ENCODE measurements at regions not wholly inside any gene's neighbourhood (a gene's known extent, or its start where the extent isn't known, plus 50 kb on each side); places are given as distances from the start of the nearest gene placed in this dataset.

DNA sequence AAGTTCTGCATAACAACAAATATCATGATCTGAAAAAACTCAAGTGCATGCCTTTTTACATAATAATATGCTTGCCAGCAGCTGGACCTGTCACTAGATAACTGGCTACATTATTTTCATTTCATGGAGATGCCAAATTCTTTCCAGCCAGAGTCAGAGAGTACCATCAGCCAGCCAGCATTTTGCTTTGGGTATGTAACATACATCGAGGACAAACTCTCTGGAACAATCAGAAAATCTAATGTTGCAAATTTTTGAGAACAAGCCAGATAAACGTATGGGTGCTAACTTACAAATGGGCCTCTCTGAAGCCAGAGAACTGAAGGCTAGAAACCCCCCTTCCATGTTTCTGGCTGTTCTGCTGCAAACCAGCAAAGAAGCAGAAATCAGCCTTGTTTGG is 76.3 kb upstream of the BACE2 start:
- H3K4me3 ChIP-seq (ENCODE audit: low read depth, low read length): no peak overlapping the region
- no peak for DNase-seq (ENCODE audit: low read depth, low spot score)
- CTCF ChIA-PET: interaction anchor here (1.2 kb wide), 1 partner anchor 23 kb away, joined by 3 read pairs; no protein-coding TSS in a partner anchor
- TF ChIP-seq, protein P1, sequence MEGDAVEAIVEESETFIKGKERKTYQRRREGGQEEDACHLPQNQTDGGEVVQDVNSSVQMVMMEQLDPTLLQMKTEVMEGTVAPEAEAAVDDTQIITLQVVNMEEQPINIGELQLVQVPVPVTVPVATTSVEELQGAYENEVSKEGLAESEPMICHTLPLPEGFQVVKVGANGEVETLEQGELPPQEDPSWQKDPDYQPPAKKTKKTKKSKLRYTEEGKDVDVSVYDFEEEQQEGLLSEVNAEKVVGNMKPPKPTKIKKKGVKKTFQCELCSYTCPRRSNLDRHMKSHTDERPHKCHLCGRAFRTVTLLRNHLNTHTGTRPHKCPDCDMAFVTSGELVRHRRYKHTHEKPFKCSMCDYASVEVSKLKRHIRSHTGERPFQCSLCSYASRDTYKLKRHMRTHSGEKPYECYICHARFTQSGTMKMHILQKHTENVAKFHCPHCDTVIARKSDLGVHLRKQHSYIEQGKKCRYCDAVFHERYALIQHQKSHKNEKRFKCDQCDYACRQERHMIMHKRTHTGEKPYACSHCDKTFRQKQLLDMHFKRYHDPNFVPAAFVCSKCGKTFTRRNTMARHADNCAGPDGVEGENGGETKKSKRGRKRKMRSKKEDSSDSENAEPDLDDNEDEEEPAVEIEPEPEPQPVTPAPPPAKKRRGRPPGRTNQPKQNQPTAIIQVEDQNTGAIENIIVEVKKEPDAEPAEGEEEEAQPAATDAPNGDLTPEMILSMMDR (IDR thresholded peaks at IDR 0.05; ENCODE audit: insufficient read depth, low read length, missing control alignments): no peak
- POLR2A ChIA-PET: no interaction called here

DNA sequence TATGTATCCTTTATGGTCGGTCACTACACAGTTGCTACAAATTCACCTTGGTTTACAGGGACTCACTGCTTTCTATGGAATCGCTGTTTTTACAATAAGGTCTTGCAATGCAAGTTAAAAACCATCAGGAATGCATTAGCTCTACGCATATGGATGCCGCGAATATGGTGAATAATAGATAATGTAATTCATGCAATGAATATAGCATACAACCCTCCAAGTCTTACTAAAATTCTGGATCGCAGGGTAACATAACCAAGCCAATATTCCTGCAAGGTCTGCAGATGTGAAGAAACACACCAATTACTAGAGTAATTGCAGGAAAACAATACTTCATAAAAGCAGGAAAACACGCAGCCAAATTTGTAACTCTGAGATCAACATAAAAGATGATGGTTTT is 75.6 kb upstream of the BACE2 start:
- no peak overlapping the region for H3K4me3 ChIP-seq (ENCODE audit: low read depth, low read length)

GRCh38 chr21:41095983-41096382 is 72.0 kb upstream of the BACE2 start:
- TF ChIP-seq, protein P1 (IDR thresholded peaks at IDR 0.05; ENCODE audit: insufficient read depth, low read length, missing control alignments): no peak
- ChIA-PET POLR2A (no interaction called here), CTCF (no interaction called here)
- H3K4me3 ChIP-seq (ENCODE audit: low read depth, low read length): no peak overlapping the region
- DNase-seq (ENCODE audit: low read depth, low spot score): no peak

More for the DNA sequence above, 75.6 kb upstream of the BACE2 start:
- POLR2A ChIA-PET: no interaction called here
- CTCF ChIA-PET: no interaction called here
- DNase-seq (ENCODE audit: low read depth, low spot score): no peak
- TF ChIP-seq, protein P1 (IDR thresholded peaks at IDR 0.05; ENCODE audit: insufficient read depth, low read length, missing control alignments): no peak

DNA sequence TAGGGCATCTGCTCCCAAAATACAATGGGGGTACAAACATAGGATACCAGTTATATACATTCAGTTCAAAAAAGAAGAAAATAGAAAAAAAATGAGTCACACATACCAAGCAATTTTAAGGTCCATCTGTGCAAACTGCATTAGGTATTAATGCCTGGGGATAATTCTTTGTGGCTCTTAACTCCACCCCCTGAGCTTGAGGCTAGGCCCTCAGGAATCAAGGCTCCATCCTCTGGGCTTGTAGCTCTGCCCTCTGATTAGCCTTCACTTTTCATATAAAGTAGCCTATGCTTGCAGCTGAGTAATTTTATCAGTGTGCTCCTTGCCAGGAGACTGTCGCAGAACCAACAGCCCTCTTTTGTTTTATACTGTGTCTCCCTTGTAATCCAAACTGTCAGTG is 69.9 kb upstream of the BACE2 start:
- TF ChIP-seq, protein P1 (IDR thresholded peaks at IDR 0.05; ENCODE audit: insufficient read depth, low read length, missing control alignments): no peak
- CTCF ChIA-PET: interaction anchor here (1.1 kb wide), 1 partner anchor 15 kb away, joined by 3 read pairs; no protein-coding TSS in a partner anchor
- POLR2A ChIA-PET: no interaction called here

DNA sequence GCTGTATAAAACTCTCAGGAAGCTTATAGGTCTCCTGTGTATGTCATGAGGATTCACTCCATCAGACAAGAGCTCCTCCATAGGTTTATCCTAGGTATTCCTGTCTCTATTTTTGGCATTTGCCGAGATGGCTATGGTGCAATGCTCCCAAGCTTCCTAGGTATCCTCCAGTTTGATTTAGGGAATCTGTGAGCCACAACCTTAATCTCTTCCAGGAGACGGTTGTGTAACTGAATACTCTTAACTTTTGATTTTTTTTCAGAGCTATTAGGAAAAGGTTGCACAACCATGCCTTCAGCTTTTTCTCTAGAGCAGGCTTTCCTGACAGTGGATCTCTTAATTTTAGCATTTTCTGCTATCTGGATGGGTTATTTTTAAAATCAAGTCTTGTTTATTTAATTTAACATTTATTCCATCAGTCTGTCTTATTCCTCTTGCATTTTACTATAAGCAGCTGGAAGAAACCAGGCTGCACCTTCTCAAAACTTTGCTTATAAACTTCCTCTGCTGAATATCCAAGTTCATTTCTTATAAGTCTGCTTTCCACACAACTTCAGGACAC is 69.4 kb upstream of the BACE2 start:
- ChIA-PET POLR2A (no interaction called here), CTCF (interaction anchor here (1.1 kb wide), 1 partner anchor 15 kb away, joined by 3 read pairs; no protein-coding TSS in a partner anchor)
- DNase-seq (ENCODE audit: low read depth, low spot score): no peak
- TF ChIP-seq, protein P1 (IDR thresholded peaks at IDR 0.05; ENCODE audit: insufficient read depth, low read length, missing control alignments): no peak
- H3K4me3 ChIP-seq (ENCODE audit: low read depth, low read length): no peak overlapping the region

More for the DNA sequence above, 69.9 kb upstream of the BACE2 start:
- H3K4me3 ChIP-seq (ENCODE audit: low read depth, low read length): no peak overlapping the region
- DNase-seq (ENCODE audit: low read depth, low spot score): no peak

DNA sequence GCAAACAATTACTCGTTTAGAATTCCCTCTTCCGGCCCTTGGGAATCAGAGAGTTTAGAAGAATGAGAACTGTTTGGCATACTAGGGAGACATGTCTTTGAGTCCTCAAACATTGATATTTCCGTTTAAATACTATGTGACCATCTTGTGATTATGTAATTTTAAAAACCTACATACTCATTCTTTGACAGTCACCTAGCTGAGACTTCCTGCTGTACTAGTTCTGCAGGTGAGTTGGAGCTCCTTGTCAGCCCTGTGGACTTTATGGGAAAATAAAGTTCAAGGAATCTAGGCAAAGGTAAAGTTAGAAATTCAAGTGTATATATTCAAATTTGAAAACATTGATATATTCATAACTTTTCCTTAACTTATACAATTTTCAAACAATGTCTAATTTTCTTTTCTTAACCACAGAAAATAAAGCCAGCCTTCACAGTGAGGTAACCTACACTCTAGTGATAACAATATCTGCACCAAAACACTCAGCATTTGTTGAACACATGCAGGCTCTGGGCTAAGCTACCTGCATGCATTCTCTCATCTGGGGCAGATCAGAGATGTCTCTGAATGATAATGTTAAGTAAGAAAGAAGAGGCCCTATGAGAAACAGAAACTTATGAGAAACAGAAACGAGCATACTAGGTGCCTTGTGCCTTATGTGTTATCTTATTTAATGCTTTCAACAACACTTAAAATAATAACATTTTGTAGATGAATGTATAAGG is 67.0 kb upstream of the BACE2 start:
- DNase-seq (ENCODE audit: low read depth, low spot score): no peak
- CTCF ChIA-PET: no interaction called here
- TF ChIP-seq, protein P1 (IDR thresholded peaks at IDR 0.05; ENCODE audit: insufficient read depth, low read length, missing control alignments): no peak
- POLR2A ChIA-PET: no interaction called here
- H3K4me3 ChIP-seq (ENCODE audit: low read depth, low read length): no peak overlapping the region

Measured in AG04449 (cell line).